MG63 (cell line): ENCODE measurements at regions not wholly inside any gene's neighbourhood (a gene's known extent, or its start where the extent isn't known, plus 50 kb on each side); places are given as distances from the start of the nearest gene placed in this dataset.

Experiments
- DNase-seq: peaks from one replicate; pipeline ENCODE4 v3.0.0-alpha.2; 2020
- H3K27me3 ChIP-seq: fragments of 250-450 bp; sonication (Bioruptor Pico); 2 replicates; pipeline ENCODE4 v1.5.1; 2020; ENCODE audit warnings: mild to moderate bottlenecking, moderate library complexity
- H3K36me3 ChIP-seq: fragments of 250-450 bp; sonication (Bioruptor Pico); 2 replicates; pipeline ENCODE4 v1.5.1; 2020; ENCODE audit warnings: mild to moderate bottlenecking, moderate library complexity
- H3K4me3 ChIP-seq: fragments of 250-450 bp; sonication (Bioruptor Pico); 2 replicates; pipeline ENCODE4 v1.5.1; 2020; ENCODE audit warnings: mild to moderate bottlenecking, moderate library complexity
- H3K9me3 ChIP-seq: fragments of 250-450 bp; sonication (Bioruptor Pico); 2 replicates; pipeline ENCODE4 v1.5.1; 2020; ENCODE audit warnings: mild to moderate bottlenecking, moderate library complexity

- no peak for DNase-seq
- Histone ChIP-seq H3K27me3 (no peaks in the 10 kb centered on the region), H3K4me3 (no peak overlapping the region), H3K9me3 (no peaks in the 10 kb centered on the region), H3K36me3 (no peaks in the 10 kb centered on the region)
Measured at GRCh38 chr6:126419901-126420300, 80.0 kb downstream of the CENPW start.

- H3K4me3 ChIP-seq = no peak overlapping the region
- DNase-seq = no peak
- H3K27me3 ChIP-seq = no peaks in the 10 kb centered on the region
- no peaks in the 10 kb centered on the region for H3K9me3 ChIP-seq
- no peaks in the 10 kb centered on the region for H3K36me3 ChIP-seq
Measured at GRCh38 chr6:126422912-126423311, 83.0 kb downstream of the CENPW start.

GRCh38 chr6:126427713-126428112, 87.8 kb downstream of the CENPW start:
- no peaks in the 10 kb centered on the region for H3K9me3 ChIP-seq
- DNase-seq = no peak
- H3K27me3 ChIP-seq = no peaks in the 10 kb centered on the region

GRCh38 chr6:126429866-126430265, 90.0 kb downstream of the CENPW start:
- Histone ChIP-seq H3K4me3 (no peak overlapping the region), H3K9me3 (no peaks in the 10 kb centered on the region), H3K36me3 (no peaks in the 10 kb centered on the region), H3K27me3 (no peaks in the 10 kb centered on the region)
- no peak for DNase-seq

More at GRCh38 chr6:126427713-126428112, 87.8 kb downstream of the CENPW start:
- H3K4me3 ChIP-seq = no peak overlapping the region
- no peaks in the 10 kb centered on the region for H3K36me3 ChIP-seq

GRCh38 chr6:126432564-126432963, 92.6 kb downstream of the CENPW start:
- no peaks in the 10 kb centered on the region for H3K9me3 ChIP-seq
- DNase-seq = no peak
- H3K4me3 ChIP-seq = no peak overlapping the region
- H3K27me3 ChIP-seq = no peaks in the 10 kb centered on the region
- no peaks in the 10 kb centered on the region for H3K36me3 ChIP-seq

DNA sequence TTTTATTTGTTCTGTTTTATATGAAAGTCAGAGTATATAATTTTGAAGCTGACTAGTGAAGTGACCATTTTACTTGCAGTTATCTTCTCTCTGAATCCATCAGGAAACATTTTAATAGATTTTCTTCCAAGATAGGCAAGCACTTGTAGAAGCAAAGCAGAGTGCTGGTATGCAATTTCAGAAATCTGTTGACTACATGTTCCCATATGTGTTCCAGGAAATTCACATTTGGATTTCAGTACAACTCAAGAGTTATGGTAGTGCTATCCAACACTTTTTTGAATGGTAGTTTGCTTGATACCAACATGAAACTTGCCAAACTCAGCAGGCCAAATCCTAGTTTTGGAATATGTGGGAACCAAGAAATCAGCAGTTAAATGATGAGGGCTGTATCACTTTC, 94.0 kb downstream of the CENPW start:
- DNase-seq = no peak
- no peaks in the 10 kb centered on the region for H3K36me3 ChIP-seq
- H3K9me3 ChIP-seq = no peaks in the 10 kb centered on the region
- no peaks in the 10 kb centered on the region for H3K27me3 ChIP-seq
- no peak overlapping the region for H3K4me3 ChIP-seq

DNA sequence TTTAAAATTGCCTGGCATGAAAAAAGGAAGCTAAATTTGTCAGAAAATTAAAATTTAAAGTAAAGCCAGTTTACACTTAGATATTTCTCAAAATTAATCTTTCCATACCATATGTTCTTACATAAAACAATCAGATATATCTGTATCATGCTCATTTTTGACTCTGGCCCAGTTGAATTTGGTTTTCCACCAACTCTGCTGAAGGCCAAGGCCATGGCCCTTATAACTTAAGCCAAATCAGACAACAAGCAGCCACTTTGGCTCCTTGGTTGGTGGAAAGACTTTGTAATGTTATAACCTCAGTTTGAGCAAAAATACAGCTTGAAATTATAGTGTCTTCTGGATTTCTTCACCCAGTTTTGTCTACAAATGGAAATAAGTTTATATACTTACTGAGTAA, 97.3 kb downstream of the CENPW start:
- Histone ChIP-seq H3K4me3 (no peak overlapping the region), H3K27me3 (no peaks in the 10 kb centered on the region), H3K36me3 (no peaks in the 10 kb centered on the region), H3K9me3 (no peaks in the 10 kb centered on the region)
- no peak for DNase-seq

GRCh38 chr6:126439040-126439439, 99.1 kb downstream of the CENPW start:
- DNase-seq = no peak
- no peak overlapping the region for H3K4me3 ChIP-seq

GRCh38 chr6:126440923-126441322, 101.0 kb downstream of the CENPW start:
- H3K9me3 ChIP-seq = no peaks in the 10 kb centered on the region
- DNase-seq = no peak
- no peak overlapping the region for H3K4me3 ChIP-seq
- H3K36me3 ChIP-seq = no peaks in the 10 kb centered on the region
- no peaks in the 10 kb centered on the region for H3K27me3 ChIP-seq

More at GRCh38 chr6:126439040-126439439, 99.1 kb downstream of the CENPW start:
- no peaks in the 10 kb centered on the region for H3K9me3 ChIP-seq
- H3K36me3 ChIP-seq = no peaks in the 10 kb centered on the region
- no peaks in the 10 kb centered on the region for H3K27me3 ChIP-seq

DNA sequence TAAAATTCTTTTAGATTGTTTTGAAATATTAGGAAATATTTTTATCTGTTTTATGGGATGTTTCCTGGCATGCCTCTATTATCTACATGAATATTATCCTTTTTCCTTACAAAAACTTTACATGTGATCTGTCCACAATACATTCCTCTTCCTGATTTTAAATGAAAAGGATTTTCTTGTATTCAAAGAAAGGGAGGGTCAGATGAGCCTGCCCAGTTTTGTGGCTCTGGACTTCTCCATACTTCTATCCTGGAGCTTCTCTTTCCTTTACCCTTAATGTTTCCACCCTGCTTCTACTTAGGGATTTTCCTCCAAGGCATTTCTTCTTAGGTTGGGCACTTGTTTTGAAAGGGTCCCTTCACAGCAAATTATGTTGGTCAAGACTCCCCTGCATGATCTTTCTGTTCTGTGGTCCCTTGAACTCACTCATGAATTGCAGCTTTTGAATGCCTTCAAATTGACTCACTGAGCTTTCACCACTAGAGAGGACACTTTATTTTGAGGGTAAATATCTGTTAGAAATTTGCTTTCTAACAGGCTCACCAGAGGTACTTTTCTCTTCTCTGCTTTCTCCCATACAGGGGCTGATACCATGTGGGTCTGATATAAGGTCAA, 104.9 kb downstream of the CENPW start:
- no peak for DNase-seq
- Histone ChIP-seq H3K9me3 (no peaks in the 10 kb centered on the region), H3K36me3 (no peaks in the 10 kb centered on the region), H3K27me3 (no peaks in the 10 kb centered on the region), H3K4me3 (no peak overlapping the region)

GRCh38 chr6:126446248-126446647, 106.3 kb downstream of the CENPW start:
- DNase-seq = no peak
- H3K9me3 ChIP-seq = no peaks in the 10 kb centered on the region

GRCh38 chr6:126447367-126447766, 107.5 kb downstream of the CENPW start:
- Histone ChIP-seq H3K27me3 (no peaks in the 10 kb centered on the region), H3K4me3 (no peak overlapping the region), H3K9me3 (no peaks in the 10 kb centered on the region), H3K36me3 (no peaks in the 10 kb centered on the region)
- DNase-seq = no peak

More at GRCh38 chr6:126446248-126446647, 106.3 kb downstream of the CENPW start:
- Histone ChIP-seq H3K4me3 (no peak overlapping the region), H3K36me3 (no peaks in the 10 kb centered on the region), H3K27me3 (no peaks in the 10 kb centered on the region)

- no peaks in the 10 kb centered on the region for H3K36me3 ChIP-seq
- no peak for DNase-seq
- no peaks in the 10 kb centered on the region for H3K27me3 ChIP-seq
- H3K9me3 ChIP-seq = no peaks in the 10 kb centered on the region
- no peak overlapping the region for H3K4me3 ChIP-seq
Measured at GRCh38 chr6:126461045-126461444, 121.1 kb downstream of the CENPW start.

DNA sequence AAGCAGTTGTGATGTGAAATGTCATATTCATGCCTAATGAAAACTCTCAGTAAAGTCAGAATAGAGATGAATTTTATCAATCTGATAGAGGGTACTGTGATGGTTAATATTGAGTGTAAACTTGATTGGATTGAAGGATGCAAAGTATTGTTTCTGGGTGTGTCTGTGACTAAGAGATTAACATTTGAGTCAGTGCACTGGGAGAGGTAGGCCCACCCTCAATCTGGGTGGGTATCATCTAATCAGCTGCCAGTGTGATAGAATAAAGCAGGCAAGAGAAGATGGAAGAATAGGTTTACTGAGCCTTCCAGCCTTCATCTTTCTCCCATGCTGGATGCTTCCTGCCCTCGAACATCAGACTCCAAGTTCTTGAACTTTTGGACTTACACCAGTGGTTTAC, 124.3 kb downstream of the CENPW start:
- no peaks in the 10 kb centered on the region for H3K27me3 ChIP-seq
- no peaks in the 10 kb centered on the region; the same call in 1 of the 2 replicates for H3K9me3 ChIP-seq
- no peak for DNase-seq
- H3K4me3 ChIP-seq = no peak overlapping the region
- no peaks in the 10 kb centered on the region for H3K36me3 ChIP-seq

- no peak for DNase-seq
- Histone ChIP-seq H3K4me3 (no peak overlapping the region), H3K9me3 (no peaks in the 10 kb centered on the region), H3K27me3 (no peaks in the 10 kb centered on the region), H3K36me3 (no peaks in the 10 kb centered on the region)
Measured at GRCh38 chr6:126475449-126475848, 135.5 kb downstream of the CENPW start.

DNA sequence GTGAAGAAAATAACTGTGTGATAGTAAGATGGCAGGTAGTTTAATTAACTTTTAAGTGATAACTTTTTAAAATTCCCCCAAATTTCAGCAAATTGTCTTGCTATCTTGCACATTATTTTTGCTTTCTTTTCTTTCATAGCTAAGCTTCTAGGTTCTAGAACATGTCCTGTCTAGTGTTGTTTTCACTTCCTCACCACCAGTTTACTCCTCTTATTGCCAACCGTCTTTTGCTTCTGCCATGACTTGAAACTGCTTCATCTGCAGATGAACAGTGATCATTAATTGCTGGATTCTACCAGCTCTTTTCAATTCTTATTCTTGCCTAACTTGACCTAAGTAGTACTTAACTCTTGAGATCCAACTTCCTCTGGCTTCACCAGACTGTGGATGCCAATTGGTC, 137.8 kb downstream of the CENPW start:
- no peaks in the 10 kb centered on the region for H3K9me3 ChIP-seq
- H3K36me3 ChIP-seq = no peaks in the 10 kb centered on the region
- no peak overlapping the region for H3K4me3 ChIP-seq
- DNase-seq = no peak
- H3K27me3 ChIP-seq = no peaks in the 10 kb centered on the region

DNA sequence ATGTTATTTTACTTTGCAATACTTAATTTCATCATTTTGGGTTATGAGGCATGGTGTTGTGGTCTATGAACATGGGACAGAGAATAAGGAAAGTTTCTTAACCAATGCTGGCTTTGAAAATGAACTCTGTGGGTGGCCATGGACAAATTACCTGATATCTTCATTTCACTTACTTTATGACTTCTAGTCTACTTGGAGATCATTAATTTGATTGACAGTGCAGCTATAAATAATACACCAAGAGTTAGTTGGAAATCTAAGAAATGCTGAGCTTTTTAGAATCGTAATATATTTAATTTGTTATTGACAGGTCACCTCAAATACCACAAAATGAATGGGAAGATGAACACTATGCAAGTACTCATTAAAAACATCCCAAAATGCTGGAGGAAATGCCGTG, 140.4 kb downstream of the CENPW start:
- H3K4me3 ChIP-seq = no peak overlapping the region
- no peak for DNase-seq
- H3K27me3 ChIP-seq = no peaks in the 10 kb centered on the region
- no peaks in the 10 kb centered on the region for H3K9me3 ChIP-seq
- no peaks in the 10 kb centered on the region for H3K36me3 ChIP-seq

GRCh38 chr6:126481319-126481718, 141.4 kb downstream of the CENPW start:
- DNase-seq = no peak
- no peaks in the 10 kb centered on the region for H3K36me3 ChIP-seq
- H3K9me3 ChIP-seq = no peaks in the 10 kb centered on the region; the same call in 1 of the 2 replicates
- H3K4me3 ChIP-seq = no peak overlapping the region
- no peaks in the 10 kb centered on the region for H3K27me3 ChIP-seq

DNA sequence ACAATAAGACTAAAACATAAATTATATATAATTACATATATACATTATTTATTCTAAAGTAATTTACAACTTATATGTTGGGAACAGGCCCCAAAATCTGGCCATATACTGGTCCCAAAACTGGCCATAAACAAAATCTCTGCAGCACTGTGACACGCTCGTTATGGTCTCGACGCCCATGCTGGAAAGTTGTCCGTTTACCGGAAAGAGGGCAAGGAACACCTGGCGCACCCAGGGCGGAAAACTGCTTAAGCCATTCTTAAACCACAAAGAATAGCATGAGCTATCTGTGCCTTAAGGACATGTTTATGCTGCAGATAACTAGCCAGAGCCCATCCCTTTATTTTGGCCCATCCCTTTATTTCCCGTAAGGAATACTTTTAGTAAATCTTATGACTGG, 164.9 kb downstream of the CENPW start:
- no peak for DNase-seq
- no peaks in the 10 kb centered on the region for H3K36me3 ChIP-seq
- H3K4me3 ChIP-seq = no peak overlapping the region
- no peaks in the 10 kb centered on the region for H3K27me3 ChIP-seq
- H3K9me3 ChIP-seq = no peaks in the 10 kb centered on the region
